ENCODE measurements at regions not wholly inside any gene's neighbourhood (a gene's known extent, or its start where the extent isn't known, plus 50 kb on each side); places are given as distances from the start of the nearest gene placed in this dataset.
"Not testable (repeated sequence)": the region's sequence is repeated elsewhere in the genome, so short reads cannot be mapped to it uniquely, and the experiment has no call there.

DNA sequence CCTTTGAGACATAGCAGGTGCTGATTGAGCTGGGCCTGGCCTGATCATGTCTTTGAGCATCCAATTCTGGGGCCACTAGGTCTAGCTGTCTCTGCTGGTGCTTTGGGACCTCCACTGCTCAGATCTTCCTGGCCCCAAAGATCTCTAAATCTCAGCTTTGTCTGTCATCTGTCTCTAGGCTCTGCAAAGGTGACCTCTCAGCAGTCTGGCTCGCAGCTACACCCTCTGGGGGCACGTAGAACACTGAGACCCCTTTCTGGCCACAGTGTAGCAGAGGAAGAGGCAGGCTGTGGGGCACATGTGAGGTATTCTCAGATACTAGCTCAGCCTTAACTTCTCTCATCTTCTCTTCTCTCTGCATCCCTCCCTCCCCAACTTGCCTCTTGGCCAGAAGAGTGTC is 298.1 kb upstream of the PLGLB1 start:
- DNase-seq = not testable (repeated sequence)

DNA sequence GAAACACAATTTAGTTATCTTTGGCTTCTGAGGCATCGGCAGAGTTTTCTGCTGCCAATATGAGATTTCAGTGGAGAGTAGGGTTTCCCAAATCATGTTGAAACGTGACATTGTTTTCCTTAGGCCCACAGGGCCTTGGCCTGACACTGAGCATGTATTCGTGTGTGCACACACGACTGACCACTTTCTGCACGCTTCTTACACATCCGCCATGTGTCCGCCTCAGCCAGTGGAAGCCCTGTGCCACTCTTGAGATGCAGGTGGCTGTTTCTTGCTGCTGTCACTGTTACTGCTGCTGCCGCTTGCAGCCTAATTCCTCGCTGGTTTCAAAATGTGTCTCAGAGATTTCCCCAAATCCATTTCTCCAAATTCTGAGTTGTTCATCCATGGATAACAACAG is 299.6 kb upstream of the PLGLB1 start:
- not testable (repeated sequence) for DNase-seq

DNA sequence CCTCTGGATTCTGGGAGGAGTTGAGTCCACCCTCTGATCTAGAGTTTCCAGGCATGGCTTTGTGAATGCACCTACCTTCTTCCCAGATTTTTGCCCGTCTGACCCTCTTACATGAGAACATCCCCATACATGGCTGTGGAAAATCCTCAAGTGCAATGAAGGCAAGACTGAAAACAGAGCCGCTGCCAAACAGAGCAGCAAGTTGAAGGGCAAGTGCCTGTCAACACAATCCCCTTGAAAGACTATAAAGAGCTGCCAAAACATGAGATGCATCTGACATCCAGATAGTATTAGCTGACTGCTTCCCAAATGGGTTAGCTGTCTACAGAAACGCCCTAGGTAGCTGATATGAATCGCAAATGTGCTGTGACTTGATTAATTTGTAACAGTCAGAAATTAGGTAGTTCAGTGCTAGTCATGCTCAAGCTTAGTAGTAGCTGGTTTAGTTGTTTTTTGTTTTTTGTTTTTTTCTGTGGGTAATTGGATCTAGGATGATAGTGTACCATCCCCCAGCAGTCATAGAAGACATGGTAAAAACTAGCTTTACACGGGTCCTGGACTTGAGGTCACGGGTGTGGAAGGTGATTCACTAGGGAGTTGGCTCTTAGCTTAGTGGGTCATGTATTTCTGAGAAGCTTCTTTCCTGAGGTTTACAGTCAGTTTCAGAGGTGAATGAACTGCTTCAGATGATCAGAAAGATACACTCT is 302.8 kb upstream of the PLGLB1 start:
- DNase-seq = peak; percentile 63

DNA sequence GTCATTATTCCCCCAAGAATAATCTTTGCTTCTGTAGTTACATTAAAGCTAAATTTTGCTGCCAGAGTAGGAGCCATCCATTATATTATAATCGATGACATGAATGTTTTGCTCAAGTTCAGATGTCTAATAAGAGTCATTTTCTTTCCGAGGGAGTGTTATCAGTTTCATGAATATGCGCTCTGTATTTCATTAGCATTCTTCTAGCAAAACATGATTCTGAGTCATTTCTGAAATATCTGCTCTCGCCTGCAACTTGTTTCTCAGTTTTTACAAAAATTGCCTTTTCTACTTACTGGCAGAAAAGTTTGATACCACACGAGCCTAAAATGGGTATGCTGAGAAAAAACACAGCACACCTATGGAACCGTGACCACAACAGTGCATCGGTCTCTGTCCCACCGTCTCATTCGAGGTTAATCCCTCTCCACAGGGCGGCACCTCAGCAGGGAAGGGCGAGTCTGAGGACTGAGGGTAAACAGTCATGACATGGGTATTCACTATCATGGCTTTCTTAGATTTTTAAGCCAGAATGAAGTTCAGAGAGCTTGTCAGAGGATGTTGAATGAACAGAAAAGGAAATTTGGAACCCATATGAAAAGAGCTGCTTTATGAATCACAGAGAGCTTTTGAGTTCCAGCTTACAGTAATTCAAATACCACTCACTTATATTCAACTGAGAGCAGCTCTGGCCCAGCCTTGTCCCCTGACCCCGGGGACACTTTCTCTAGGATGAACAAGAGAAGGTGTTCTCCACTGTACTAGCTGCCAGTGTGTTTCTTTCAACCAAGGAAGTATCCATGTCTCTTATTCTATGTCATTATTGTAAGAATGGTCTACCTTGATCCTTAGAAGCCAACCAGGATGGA is 303.6 kb upstream of the PLGLB1 start:
- DNase-seq = peak; percentile 23

DNA sequence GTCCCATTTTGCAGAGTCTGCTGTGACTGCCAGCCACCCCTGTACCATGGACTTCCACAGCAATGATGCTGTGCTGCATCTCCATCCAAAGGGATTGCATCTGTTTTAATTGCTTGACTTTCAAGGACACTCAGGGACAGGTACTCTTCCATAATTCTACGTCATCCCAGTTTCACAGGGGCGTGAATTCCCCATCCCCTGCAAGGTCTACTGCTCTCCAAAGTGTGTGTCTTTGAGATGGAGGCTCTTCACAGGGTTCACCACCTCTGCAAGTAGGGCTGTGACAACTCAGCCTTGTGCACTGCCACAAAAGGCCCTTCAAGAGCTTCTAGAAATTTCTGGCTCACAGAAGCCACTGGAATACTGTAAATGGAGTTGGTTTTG is 304.3 kb upstream of the PLGLB1 start:
- DNase-seq = not testable (repeated sequence)

DNA sequence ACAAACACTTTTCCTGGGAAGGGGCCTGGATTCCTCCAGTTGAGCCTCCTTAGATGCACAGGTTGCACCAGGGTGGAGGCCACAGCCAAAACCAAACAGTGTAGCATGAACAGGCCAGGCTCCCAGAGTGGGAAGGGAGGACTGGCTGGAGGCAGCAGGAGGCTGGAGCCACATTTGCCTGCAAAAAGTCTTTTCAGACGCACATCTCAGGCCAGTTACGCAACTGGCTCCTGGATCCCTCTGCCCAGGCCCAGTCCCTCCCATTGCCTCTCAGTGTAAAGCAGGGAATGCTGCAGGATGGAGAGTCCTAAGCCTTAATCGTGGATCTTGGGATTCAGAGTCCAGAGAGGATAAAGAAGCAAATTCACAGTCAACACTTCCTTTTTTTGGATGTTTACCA is 305.1 kb upstream of the PLGLB1 start:
- not testable (repeated sequence) for DNase-seq

DNA sequence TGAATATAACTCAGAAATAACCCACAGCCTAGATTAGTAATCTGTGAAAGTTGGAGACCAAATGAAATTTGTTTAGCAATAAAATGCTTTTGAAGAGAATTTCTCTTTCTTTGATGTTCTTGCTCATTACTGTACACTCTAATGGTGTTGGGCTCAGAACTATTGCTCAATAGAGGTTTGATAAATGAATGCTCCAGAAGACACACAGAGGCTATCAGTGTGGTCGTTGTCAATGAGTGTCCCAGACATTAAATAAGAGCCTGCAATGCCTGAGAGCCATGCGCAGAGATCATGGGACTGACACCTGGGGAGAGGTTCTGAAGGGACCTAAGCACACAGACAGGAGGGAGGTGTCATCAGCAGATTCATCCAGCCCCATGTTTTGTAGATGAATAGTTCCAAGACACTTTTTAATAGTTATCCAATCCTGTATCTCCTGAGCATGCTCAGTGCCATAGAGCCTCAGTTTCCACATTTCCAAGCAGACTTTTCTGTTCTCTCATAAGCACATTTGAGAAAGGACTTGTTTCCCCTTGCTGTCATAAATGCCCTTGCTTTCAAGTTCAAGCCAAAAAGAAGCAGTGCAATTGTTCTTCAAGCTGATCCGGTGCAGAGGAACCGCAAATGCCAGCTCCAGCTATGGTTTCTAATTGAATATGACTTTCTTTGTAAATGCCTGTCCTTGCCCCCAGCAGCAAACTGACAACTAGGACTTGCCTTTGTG is 306.2 kb upstream of the PLGLB1 start:
- DNase-seq = not testable (repeated sequence)

DNA sequence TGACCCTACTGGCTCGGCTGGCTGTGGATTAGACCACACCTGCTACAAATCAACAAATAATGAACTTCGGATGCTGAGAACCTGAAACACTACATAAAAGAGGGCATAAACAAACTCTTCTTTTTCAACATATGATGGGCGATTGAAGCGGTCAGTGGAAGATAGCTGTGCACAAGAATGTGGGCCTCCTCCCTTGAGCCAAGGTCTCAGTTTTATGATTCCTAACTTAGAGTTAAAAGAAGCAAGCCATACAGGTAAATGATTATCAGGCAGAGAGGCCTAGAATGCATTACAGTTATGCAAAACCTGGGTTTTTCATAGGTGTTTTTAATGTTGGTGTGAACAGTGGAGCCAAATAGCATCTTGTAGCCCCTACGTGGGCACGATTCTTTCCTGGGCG is 307.9 kb upstream of the PLGLB1 start:
- not testable (repeated sequence) for DNase-seq

DNA sequence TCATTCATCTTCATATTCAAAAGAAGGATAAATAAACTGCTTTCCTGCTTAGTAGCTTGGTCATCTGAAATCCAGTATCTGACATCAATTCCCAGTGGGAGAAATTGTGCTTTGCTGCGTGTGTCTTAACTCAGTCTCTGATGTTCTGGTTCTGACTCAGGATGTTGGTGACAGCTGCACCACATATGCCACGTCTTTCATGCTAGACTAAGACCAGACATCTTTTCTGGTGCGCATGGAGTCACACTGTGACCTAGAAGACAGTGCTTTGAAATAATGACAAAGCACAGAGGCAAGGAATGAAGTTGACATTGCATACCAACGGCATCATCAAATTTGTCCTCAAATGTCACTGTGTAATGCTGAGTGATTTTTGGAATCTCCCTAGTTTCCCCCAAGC is 308.8 kb upstream of the PLGLB1 start:
- DNase-seq = not testable (repeated sequence)

DNA sequence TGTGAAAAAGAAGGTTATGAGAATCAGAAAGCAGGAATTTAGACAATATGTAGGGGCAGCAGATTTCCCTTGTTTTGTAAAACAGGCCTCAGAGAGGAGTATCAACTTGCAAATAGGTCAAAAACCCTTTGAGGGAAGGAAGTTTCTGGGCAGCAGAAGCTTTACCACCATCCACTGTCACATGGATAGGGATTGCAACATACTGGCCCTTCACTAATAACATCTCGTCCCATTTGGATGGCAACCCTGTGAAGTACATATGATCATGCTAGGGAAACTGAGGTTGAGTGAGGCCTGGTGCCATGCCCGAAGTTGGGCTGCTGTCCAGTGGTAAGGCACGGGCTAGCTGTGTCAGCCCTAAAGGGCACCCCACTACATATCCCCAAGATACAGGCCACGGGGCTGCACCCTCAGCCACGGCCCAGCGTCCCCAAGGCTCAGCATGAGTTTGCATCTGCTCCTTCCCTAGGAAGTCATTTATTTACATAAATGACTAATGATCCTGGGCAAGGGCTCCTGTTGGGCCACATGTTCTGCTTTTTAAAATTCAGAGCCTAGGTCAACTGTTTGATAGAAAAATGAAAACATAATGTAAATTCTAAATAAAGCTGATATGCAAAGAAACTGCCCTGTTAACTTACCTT is 310.4 kb upstream of the PLGLB1 start:
- not testable (repeated sequence) for DNase-seq

DNA sequence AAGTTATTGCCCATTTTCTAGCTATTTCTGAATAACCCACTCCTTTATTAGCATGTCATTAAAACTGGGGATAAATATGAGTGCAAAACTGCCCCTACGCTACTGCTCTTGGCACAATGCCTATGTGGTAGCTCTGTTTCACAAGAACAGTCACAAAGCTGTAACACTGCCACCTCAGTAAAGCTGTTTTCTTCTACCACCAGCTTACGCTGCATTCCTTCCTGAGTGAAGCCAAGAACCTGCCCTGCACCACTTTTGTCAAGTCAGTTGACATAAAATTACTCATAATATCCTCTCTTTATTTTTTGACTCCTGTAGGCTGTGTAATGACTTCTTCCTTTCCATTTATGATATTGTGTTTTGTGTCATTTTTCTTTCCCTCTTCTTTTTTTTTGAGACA is 313.2 kb upstream of the PLGLB1 start:
- DNase-seq = not testable (repeated sequence)

DNA sequence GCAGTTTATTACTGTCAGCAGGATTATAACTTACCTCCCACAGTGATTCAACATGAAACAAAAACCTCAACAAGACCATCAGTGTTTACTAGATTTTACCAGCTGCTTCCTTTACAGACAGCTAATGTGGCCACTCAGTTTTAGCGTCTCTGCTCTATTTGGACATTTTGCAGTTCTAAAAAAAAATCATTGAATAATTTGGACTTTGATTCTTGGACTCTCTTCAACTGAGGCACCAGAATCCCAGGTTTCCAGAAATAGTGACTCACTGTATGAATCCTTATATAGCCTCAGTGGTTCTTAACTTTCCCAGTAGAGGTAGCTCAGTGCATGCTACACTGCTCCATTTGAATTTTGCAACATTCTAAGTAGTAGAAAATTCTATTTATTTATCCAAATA is 317.4 kb upstream of the PLGLB1 start:
- not testable (repeated sequence) for DNase-seq

DNA sequence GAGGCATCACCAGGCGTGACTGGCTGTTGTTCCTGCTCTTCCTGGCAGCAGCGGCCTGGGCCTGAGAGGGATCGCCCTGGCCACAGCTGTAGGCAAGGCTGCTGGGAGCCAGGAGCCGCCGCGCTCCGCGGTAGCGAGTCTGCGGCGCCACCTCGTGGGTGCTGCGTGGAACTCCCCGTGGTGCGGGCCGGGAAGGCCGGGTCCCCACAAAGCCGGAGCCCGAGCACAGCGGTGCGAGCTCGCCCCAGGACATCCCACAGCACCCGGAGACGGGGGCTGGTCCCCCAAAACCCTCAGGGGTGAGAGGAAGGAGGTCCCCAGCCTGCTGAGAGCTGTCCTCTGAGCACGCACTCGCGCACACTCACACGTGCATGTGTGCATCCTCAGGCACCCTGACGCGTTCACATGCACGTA is 320.0 kb upstream of the PLGLB1 start:
- DNase-seq = peak; percentile 46

DNA sequence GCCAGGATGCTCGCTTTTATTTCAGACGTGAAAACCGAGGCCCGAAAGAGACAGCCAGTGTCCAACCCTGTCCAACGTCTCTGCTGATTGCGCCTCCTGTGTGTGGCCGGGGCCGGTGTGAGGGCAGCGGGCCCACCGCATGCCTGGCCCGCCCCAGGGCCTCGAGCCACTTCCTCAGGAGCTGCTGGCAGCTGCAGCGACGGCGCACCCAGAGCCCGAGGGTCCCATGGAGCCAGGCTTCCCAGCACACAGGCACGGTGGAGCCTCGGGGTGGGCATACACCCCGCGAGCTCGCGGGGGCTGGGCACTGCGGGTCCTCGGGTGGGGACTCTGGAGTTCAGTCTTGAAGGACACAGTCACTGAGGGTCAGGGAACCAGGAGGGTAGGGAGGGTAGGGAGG is 320.5 kb upstream of the PLGLB1 start:
- not testable (repeated sequence) for DNase-seq

DNA sequence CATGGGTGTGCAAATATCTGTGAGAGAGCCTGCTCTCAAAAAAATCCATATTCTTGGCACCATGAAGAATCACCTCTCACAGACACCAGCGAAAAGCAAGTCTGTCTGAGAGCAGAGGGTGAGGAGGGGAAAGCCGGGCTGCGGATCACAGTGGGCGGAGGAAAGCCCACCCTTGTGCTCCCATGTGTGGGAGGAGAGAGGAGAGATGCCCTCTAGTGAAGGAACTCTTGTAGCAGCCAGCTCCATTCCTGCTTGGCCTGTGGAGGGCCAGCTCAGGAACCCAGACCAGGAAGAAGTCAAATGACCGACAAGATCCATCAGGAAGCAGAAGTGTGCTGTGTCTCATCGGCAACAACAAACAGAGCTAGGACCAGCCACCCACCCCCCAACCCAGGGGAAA is 321.7 kb upstream of the PLGLB1 start:
- not testable (repeated sequence) for DNase-seq

DNA sequence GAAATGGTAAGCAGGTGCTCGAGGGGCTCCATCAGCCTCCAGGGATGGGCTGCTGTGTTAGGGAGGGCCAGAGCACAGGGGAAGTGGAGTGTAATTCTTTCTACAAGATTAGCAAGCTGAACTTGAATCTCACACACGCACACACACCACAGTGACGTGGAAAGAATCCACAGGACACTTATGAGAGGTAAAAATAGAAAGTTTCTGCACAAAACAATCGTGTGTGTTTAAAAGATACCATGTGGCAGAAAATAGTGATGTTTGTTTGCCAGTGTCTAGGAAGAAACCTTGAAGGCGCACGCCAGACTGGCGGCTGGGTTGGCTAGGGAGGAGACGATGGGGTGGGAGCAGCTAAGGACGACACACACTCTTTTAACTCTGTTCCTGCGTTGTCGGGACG is 323.6 kb upstream of the PLGLB1 start:
- DNase-seq = not testable (repeated sequence)

DNA sequence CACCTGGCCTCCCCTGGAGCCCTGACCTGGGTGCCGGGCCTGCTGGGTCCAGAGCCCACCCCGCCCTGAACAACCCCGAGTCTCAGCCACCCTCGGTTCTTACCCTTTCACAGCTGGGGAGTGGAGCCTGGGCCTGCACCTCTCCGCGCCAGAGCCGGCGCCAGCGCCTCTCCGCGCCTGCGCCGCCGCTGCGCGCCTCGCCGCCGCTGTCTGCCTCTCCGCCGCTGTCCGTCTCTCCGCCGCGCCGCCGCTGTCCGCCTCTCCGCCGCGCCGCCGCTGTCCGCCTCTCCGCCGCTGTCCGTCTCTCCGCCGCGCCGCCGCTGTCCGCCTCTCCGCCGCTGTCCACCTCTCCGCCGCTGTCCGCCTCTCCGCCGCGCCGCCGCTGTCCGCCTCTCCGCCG is 326.9 kb upstream of the PLGLB1 start:
- not testable (repeated sequence) for DNase-seq

DNA sequence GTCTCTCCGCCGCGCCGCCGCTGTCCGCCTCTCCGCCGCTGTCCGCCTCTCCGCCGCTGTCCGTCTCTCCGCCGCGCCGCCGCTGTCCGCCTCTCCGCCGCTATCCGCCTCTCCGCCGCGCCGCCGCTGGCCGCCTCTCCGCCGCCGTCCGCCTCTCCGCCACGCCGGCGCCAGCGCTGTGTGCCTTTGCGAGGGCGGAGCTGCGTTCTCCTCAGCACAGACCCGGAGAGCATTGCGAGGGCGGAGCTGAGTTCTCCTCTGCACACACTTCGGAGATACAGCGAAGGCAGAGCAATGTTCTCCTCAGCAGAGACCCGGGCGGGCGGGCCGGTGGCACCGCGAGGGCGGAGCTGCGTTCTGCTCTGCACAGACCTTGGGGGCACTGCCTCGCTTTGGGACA is 327.4 kb upstream of the PLGLB1 start:
- DNase-seq = not testable (repeated sequence)

DNA sequence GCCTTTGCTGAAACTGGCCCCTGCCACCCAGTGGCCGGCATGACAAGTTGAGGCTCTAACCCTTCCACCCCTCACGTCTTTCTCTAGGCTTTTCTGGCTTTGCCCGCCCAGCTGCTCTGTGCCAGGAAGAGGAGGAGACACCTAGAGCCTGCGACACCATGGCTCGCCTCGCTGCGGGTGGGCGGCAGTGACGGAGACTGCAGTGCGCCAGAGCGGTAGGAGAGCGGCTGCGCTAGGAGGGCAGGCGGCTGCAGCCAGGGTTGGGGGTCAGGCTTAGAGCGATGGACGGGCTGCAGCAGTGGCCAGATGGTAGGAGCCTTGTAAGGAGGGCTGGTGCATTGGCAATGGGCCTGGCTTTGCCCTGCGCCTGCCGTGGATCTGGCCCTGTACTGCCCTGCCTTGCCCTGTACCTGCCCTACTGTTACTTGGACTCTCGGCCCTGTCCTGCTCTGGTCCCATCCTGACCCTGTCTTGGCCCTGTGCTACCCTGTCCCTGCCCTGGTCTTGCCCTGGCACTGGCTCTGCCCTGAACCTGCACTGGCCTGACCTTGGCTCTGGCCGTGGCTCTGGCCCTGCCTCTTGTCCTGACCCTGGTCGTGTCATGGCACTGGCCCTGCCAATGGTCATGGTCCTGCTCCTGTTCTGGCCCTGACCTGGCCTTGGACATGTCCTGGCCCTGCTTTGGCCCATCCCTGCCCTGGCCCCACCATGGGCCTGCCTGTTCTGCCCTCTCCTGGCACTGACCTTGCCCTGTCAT is 330.7 kb upstream of the PLGLB1 start:
- DNase-seq = not testable (repeated sequence)

DNA sequence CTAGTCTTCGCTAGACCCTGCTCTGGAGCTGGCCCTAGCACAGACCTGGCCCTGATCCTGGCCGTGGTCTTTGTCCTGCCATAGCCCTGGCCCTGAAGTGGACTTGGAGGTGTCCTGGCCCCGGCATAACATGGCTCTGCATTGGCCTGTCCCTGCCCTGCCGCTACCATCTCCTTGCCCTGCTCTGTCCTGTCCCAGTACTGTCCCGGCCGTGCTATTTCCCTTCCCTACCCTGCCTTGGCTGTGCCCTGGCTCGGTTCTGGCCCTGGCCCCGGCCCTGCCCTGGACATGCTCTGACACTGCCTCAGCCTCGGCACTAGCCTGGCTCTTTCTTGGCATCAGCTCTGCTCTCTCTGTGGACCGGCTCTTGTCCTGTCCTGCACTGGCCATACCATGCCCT is 331.8 kb upstream of the PLGLB1 start:
- DNase-seq = not testable (repeated sequence)

DNA sequence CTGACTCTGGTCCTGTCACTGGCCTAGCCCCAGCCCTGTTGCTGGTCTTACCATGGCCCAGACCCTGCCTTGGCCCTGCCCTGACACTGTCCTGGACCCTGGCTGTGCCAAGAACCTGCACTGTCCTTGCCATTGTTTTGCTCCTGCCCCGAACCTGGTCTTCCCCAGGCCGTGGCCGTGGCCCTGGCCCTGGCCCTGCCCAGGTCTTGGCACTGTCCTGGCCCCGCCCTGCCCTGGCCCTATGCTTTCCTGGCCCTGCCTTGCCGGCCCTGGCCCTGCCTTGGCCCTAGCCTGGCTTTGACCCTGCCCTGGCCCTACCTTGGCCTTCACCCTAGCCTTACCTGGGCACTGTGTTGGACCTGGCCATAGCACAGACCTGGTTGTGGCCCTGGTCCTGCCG is 332.5 kb upstream of the PLGLB1 start:
- not testable (repeated sequence) for DNase-seq

DNA sequence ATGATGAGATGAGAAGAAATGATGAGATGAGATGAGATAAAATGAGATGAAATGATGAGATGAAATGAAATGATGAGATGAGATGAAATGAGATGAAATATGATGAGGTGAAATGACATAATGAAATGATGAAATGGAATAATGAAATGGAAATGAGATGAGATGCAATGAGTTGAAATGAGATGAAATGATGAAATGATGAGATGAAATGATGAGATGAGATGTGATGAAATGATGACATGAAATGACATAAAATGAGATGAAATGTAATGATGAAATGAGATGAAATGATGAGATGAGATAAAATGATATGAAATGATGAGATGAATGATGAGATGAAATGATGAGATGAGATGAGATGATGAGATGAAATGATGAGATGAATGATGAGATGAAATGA is 338.6 kb upstream of the PLGLB1 start:
- DNase-seq = not testable (repeated sequence)
